Amniotic stem cell (primary cell): ENCODE measurements at regions not wholly inside any gene's neighbourhood (a gene's known extent, or its start where the extent isn't known, plus 50 kb on each side); places are given as distances from the start of the nearest gene placed in this dataset.
"Not testable (repeated sequence)": the region's sequence is repeated elsewhere in the genome, so short reads cannot be mapped to it uniquely, and the experiment has no call there.

Experiments used
- DNase-seq: peaks from one replicate; lab custom pipeline; 2025; lab: John Stamatoyannopoulos, UW

GRCh38 chr1:193437333-193437732 lies 250.9 kb upstream of the B3GALT2 start:
- not testable (repeated sequence) for DNase-seq

- no peak for DNase-seq
Observed at GRCh38 chr1:193435781-193436180, 249.4 kb upstream of the B3GALT2 start.

GRCh38 chr1:193434319-193434718 lies 247.9 kb upstream of the B3GALT2 start:
- no peak for DNase-seq

- DNase-seq: no peak
Observed at GRCh38 chr1:193433599-193433998, 247.2 kb upstream of the B3GALT2 start.

GRCh38 chr1:193432979-193433587 lies 246.7 kb upstream of the B3GALT2 start:
- no peak for DNase-seq

- DNase-seq: no peak
Observed at GRCh38 chr1:193431265-193431977, 245.0 kb upstream of the B3GALT2 start.

- DNase-seq: no peak
Observed at GRCh38 chr1:193427524-193427923, 241.1 kb upstream of the B3GALT2 start.

- no peak for DNase-seq
Observed at GRCh38 chr1:193426061-193426460, 239.6 kb upstream of the B3GALT2 start.

- DNase-seq: no peak
Observed at GRCh38 chr1:193421487-193421886, 235.1 kb upstream of the B3GALT2 start.

GRCh38 chr1:193419295-193419694 lies 232.9 kb upstream of the B3GALT2 start:
- no peak for DNase-seq

GRCh38 chr1:193418745-193419058 lies 232.3 kb upstream of the B3GALT2 start:
- no peak for DNase-seq

GRCh38 chr1:193417945-193418744 lies 231.7 kb upstream of the B3GALT2 start:
- DNase-seq: no peak

- no peak for DNase-seq
Observed at GRCh38 chr1:193417403-193417802, 231.0 kb upstream of the B3GALT2 start.

GRCh38 chr1:193416226-193417024 lies 230.0 kb upstream of the B3GALT2 start:
- no peak for DNase-seq

- no peak for DNase-seq
Observed at GRCh38 chr1:193415256-193415655, 228.8 kb upstream of the B3GALT2 start.

- DNase-seq: no peak
Observed at GRCh38 chr1:193413376-193413775, 227.0 kb upstream of the B3GALT2 start.

GRCh38 chr1:193412748-193413147 lies 226.3 kb upstream of the B3GALT2 start:
- DNase-seq: no peak

GRCh38 chr1:193411714-193412113 lies 225.3 kb upstream of the B3GALT2 start:
- no peak for DNase-seq

- no peak for DNase-seq
Observed at GRCh38 chr1:193411215-193411614, 224.8 kb upstream of the B3GALT2 start.

GRCh38 chr1:193408782-193409293 lies 222.4 kb upstream of the B3GALT2 start:
- DNase-seq: peak; percentile 63

GRCh38 chr1:193406901-193407300 lies 220.5 kb upstream of the B3GALT2 start:
- peak; percentile 20 for DNase-seq

- no peak for DNase-seq
Observed at GRCh38 chr1:193404236-193404635, 217.8 kb upstream of the B3GALT2 start.
